HEK293 (cell line): ENCODE measurements at regions not wholly inside any gene's neighbourhood (a gene's known extent, or its start where the extent isn't known, plus 50 kb on each side); places are given as distances from the start of the nearest gene placed in this dataset.

Experiments
- CTCF ChIA-PET: fragments of 350-600 bp; formaldehyde crosslinking; extraction: SDS; loops from one replicate; lab custom pipeline; 2021; ENCODE audit warnings: antibody characterized with exemption; lab: Yijun Ruan, JAX
- POLR2A ChIA-PET: fragments of 300-600 bp; formaldehyde crosslinking; extraction: SDS; loops from one replicate; lab custom pipeline; 2020; ENCODE audit warnings: antibody characterized with exemption, inconsistent platforms; lab: Yijun Ruan, JAX
- H3K27ac ChIP-seq: fragments of 200-500 bp; sonication (Bioruptor generic); 2 replicates; pipeline ENCODE4 v1.5.1; 2014; ENCODE audit warnings: low read depth, low read length, control low read depth, inconsistent platforms; ENCODE audit errors: extremely low read depth
- H3K36me3 ChIP-seq, 2 experiments: fragments of 200-500 bp in 1 of 2; sonication (Bioruptor generic) in 1 of 2; 1 replicate in 1 of 2; 2 replicates in 1 of 2; pipeline ENCODE4 v1.5.1; 2014 to 2017; ENCODE audit warnings: inconsistent platforms in 2 of 2, low read length in 2 of 2; ENCODE audit not compliant: control insufficient read depth in 2 of 2, insufficient read depth in 1 of 2
- H3K4me1 ChIP-seq: fragments of 200-500 bp; sonication (Bioruptor generic); 2 replicates; pipeline ENCODE4 v1.5.1; 2014; ENCODE audit warnings: mild to moderate bottlenecking, low read length, inconsistent platforms; ENCODE audit not compliant: control insufficient read depth, insufficient read depth
- H3K4me3 ChIP-seq: 2 replicates; pipeline ENCODE4 v1.5.1; 2011; ENCODE audit warnings: low read depth, mild to moderate bottlenecking, control low read depth, low read length, moderate library complexity
- H3K9me3 ChIP-seq: fragments of 200-500 bp; sonication (Bioruptor generic); 2 replicates; pipeline ENCODE4 v1.5.1; 2014; ENCODE audit warnings: low read depth, low read length, inconsistent platforms; ENCODE audit not compliant: control insufficient read depth, insufficient read depth
- HOXA7 ChIP-seq: sonication (generic); formaldehyde crosslinking; IDR thresholded peaks from 2 replicates; pipeline ENCODE4 v1.8.1; 2022; ENCODE audit warnings: missing genetic modification reagents, borderline replicate concordance
- HOXD13 ChIP-seq: sonication (generic); formaldehyde crosslinking; IDR thresholded peaks from 2 replicates; pipeline ENCODE4 v1.8.0; 2022; ENCODE audit warnings: missing genetic modification reagents, borderline replicate concordance
- KLF9 ChIP-seq: fragments of 450-650 bp; formaldehyde crosslinking; IDR thresholded peaks from 2 replicates; pipeline ENCODE4 v1.5.1; 2016; ENCODE audit warnings: missing biosample characterization, missing genetic modification characterization, low read depth
- RBAK ChIP-seq: fragments of 450-650 bp; formaldehyde crosslinking; IDR thresholded peaks from 2 replicates; pipeline ENCODE4 v1.5.1; 2016; ENCODE audit warnings: missing biosample characterization, missing genetic modification characterization
- SCRT2 ChIP-seq: fragments of 450-650 bp; formaldehyde crosslinking; IDR thresholded peaks from 2 replicates; pipeline ENCODE4 v1.5.1; 2016; ENCODE audit warnings: missing biosample characterization, missing genetic modification characterization
- ZFP3 ChIP-seq: fragments of 450-650 bp; formaldehyde crosslinking; IDR thresholded peaks from 2 replicates; pipeline ENCODE4 v1.5.1; 2016; ENCODE audit warnings: low read depth, missing biosample characterization, missing genetic modification characterization
- ZNF133 ChIP-seq: fragments of 450-650 bp; formaldehyde crosslinking; IDR thresholded peaks from 2 replicates; pipeline ENCODE4 v1.5.1; 2016; ENCODE audit warnings: missing biosample characterization, missing genetic modification characterization
- ZNF23 ChIP-seq: fragments of 450-650 bp; formaldehyde crosslinking; IDR thresholded peaks from 2 replicates; pipeline ENCODE4 v1.5.1; 2016; ENCODE audit warnings: missing biosample characterization, missing genetic modification characterization, borderline replicate concordance
- ZNF248 ChIP-seq: fragments of 450-650 bp; formaldehyde crosslinking; IDR thresholded peaks from 2 replicates; pipeline ENCODE4 v1.5.1; 2017; ENCODE audit warnings: missing biosample characterization, missing genetic modification characterization
- ZNF311 ChIP-seq: fragments of 450-650 bp; formaldehyde crosslinking; IDR thresholded peaks from 2 replicates; pipeline ENCODE4 v1.5.1; 2017; ENCODE audit warnings: missing biosample characterization, missing genetic modification characterization, borderline replicate concordance
- ZNF37A ChIP-seq: fragments of 450-650 bp; IDR thresholded peaks from 2 replicates; pipeline ENCODE4 v1.5.1; 2018; ENCODE audit warnings: missing biosample characterization, missing genetic modification characterization
- ZNF501 ChIP-seq: fragments of 450-650 bp; formaldehyde crosslinking; IDR thresholded peaks from 2 replicates; pipeline ENCODE4 v1.5.1; 2016; ENCODE audit warnings: missing biosample characterization, missing genetic modification characterization
- ZNF510 ChIP-seq: fragments of 450-650 bp; formaldehyde crosslinking; IDR thresholded peaks from 2 replicates; pipeline ENCODE4 v1.5.1; 2018; ENCODE audit warnings: mild to moderate bottlenecking, missing genetic modification characterization, missing biosample characterization; ENCODE audit not compliant: insufficient replicate concordance
- ZNF521 ChIP-seq: fragments of 450-650 bp; formaldehyde crosslinking; IDR thresholded peaks from 2 replicates; pipeline ENCODE4 v1.5.1; 2017; ENCODE audit warnings: missing biosample characterization, mild to moderate bottlenecking, missing genetic modification characterization
- ZNF596 ChIP-seq: fragments of 450-650 bp; IDR thresholded peaks from 2 replicates; pipeline ENCODE4 v1.5.0; 2018; ENCODE audit warnings: missing biosample characterization, mild to moderate bottlenecking, missing genetic modification characterization, moderate library complexity
- ZNF610 ChIP-seq: fragments of 450-650 bp; formaldehyde crosslinking; IDR thresholded peaks from 2 replicates; pipeline ENCODE4 v1.5.1; 2016; ENCODE audit warnings: missing biosample characterization, missing genetic modification characterization, borderline replicate concordance
- ZNF664 ChIP-seq: fragments of 450-650 bp; formaldehyde crosslinking; IDR thresholded peaks from 2 replicates; pipeline ENCODE4 v1.5.1; 2016; ENCODE audit warnings: missing biosample characterization, missing genetic modification characterization
- ZNF701 ChIP-seq: fragments of 450-650 bp; formaldehyde crosslinking; IDR thresholded peaks from 2 replicates; pipeline ENCODE4 v1.5.1; 2016; ENCODE audit warnings: missing biosample characterization, missing genetic modification characterization
- ZNF747 ChIP-seq: fragments of 450-650 bp; formaldehyde crosslinking; IDR thresholded peaks from 2 replicates; pipeline ENCODE4 v1.5.1; 2016; ENCODE audit warnings: missing biosample characterization, missing genetic modification characterization
- ZNF776 ChIP-seq: fragments of 450-650 bp; formaldehyde crosslinking; IDR thresholded peaks from 2 replicates; pipeline ENCODE4 v1.5.0; 2017; ENCODE audit warnings: missing biosample characterization, missing genetic modification characterization, borderline replicate concordance
- ZNF837 ChIP-seq: fragments of 450-650 bp; formaldehyde crosslinking; IDR thresholded peaks from 2 replicates; pipeline ENCODE4 v1.5.1; 2016; ENCODE audit warnings: missing biosample characterization, missing genetic modification characterization
- TF ChIP-seq, protein P1 (sequence below): fragments of 450-650 bp; formaldehyde crosslinking; IDR thresholded peaks from 2 replicates; pipeline ENCODE4; 2016; ENCODE audit warnings: missing biosample characterization, missing genetic modification characterization
- TF ChIP-seq, protein P2 (sequence below): fragments of 450-650 bp; formaldehyde crosslinking; IDR thresholded peaks from 2 replicates; pipeline ENCODE4 v1.5.1; 2016; ENCODE audit warnings: missing biosample characterization, missing genetic modification characterization
- TF ChIP-seq, protein P3 (sequence below): fragments of 450-650 bp; formaldehyde crosslinking; IDR thresholded peaks from 2 replicates; pipeline ENCODE4 v1.5.1; 2016; ENCODE audit warnings: missing biosample characterization, missing genetic modification characterization
- TF ChIP-seq, protein P4 (sequence below): fragments of 450-650 bp; formaldehyde crosslinking; IDR thresholded peaks from 2 replicates; pipeline ENCODE4 v1.5.1; 2017; ENCODE audit warnings: missing biosample characterization, mild to moderate bottlenecking, missing genetic modification characterization, moderate library complexity

DNA sequence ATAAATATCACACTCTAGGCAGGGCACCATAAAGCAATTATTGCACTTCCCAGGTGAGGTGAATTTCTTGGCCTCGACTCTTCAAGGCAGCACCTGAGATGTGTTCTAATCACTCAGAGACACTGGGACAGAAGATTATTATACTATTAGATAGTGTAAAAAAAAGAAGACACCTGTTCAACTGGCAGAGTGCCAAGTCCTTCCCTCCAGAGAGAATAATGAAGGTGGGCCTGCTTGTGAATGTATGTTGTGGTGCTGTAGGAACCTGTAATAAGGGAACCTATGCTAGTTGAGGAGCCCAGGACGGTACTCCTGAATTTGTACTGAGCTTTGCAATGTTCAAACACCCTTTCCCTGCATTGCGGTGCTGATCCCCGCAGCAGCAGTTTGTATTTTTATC, 107.5 kb downstream of the NXPE2 start:
- Histone ChIP-seq H3K4me3 (no peak overlapping the region), H3K27ac (no peak overlapping the region), H3K4me1 (no peaks in the 10 kb centered on the region), H3K36me3 (no peaks in the 10 kb centered on the region), H3K9me3 (no peaks in the 10 kb centered on the region)
- TF ChIP-seq SCRT2 (tag by site-specific recombination) (no peak), ZNF664 (tag by site-specific recombination) (no peak), ZNF23 (tag by site-specific recombination) (no peak), ZNF521 (tag by site-specific recombination) (no peak), ZNF311 (tag by site-specific recombination) (no peak), ZNF510 (no peak), ZNF133 (tag by site-specific recombination) (no peak), HOXD13 (CRISPR knock-in tag) (no peak), ZNF747 (tag by site-specific recombination) (no peak)
- TF ChIP-seq, protein P1, sequence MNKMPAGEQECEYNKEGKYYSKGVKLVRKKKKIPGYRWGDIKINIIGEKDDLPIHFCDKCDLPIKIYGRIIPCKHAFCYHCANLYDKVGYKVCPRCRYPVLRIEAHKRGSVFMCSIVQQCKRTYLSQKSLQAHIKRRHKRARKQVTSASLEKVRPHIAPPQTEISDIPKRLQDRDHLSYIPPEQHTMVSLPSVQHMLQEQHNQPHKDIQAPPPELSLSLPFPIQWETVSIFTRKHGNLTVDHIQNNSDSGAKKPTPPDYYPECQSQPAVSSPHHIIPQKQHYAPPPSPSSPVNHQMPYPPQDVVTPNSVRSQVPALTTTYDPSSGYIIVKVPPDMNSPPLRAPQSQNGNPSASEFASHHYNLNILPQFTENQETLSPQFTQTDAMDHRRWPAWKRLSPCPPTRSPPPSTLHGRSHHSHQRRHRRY (tag by site-specific recombination): no peak
- ChIA-PET POLR2A (no interaction called here), CTCF (no interaction called here)

DNA sequence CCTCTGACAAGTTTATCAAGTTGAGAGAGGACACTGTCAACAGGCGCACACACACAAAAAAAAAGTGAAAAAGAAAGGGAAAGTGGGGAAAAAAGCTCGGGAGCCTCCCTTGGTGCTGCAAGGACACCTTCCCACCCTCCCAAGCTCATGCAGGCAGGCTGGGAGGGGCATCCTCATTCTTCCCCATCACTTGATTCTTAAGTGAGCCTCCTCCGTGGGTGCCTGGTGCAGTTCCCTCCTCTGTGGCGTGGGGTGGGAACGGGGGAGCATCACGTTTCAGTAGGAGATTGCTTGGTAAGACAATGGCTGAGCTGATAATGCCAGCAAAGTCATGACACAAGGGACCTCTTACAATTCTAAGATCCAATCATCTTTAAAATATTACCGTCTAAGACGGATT, 108.8 kb downstream of the NXPE2 start:
- no peaks in the 10 kb centered on the region for H3K36me3 ChIP-seq
- no peak overlapping the region for H3K4me3 ChIP-seq
- H3K9me3 ChIP-seq: no peaks in the 10 kb centered on the region
- POLR2A ChIA-PET: no interaction called here
- H3K27ac ChIP-seq: no peak overlapping the region
- CTCF ChIA-PET: no interaction called here
- TF ChIP-seq ZNF701 (tag by site-specific recombination): no peak
- no peak for TF ChIP-seq ZNF248 (tag by site-specific recombination)
- no peak for TF ChIP-seq ZNF501 (tag by site-specific recombination)
- no peak for TF ChIP-seq ZNF837
- no peak for TF ChIP-seq ZNF776 (tag by site-specific recombination)
- no peak for TF ChIP-seq ZNF37A (tag by site-specific recombination)
- no peak for TF ChIP-seq ZNF610 (tag by site-specific recombination)
- TF ChIP-seq HOXA7 (CRISPR knock-in tag): no peak
- TF ChIP-seq ZNF311 (tag by site-specific recombination): no peak
- no peak for TF ChIP-seq ZNF596
- TF ChIP-seq KLF9 (tag by site-specific recombination): no peak
- TF ChIP-seq ZFP3 (tag by site-specific recombination): no peak
- no peak for TF ChIP-seq RBAK (tag by site-specific recombination)
- TF ChIP-seq, protein P2, sequence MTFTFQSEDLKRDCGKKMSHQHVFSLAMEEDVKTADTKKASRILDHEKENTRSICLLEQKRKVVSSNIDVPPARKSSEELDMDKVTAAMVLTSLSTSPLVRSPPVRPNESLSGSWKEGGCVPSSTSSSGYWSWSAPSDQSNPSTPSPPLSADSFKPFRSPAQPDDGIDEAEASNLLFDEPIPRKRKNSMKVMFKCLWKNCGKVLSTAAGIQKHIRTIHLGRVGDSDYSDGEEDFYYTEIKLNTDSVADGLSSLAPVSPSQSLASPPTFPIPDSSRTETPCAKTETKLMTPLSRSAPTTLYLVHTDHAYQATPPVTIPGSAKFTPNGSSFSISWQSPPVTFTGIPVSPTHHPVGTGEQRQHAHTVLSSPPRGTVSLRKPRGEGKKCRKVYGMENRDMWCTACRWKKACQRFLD: no peak
- TF ChIP-seq, protein P3, sequence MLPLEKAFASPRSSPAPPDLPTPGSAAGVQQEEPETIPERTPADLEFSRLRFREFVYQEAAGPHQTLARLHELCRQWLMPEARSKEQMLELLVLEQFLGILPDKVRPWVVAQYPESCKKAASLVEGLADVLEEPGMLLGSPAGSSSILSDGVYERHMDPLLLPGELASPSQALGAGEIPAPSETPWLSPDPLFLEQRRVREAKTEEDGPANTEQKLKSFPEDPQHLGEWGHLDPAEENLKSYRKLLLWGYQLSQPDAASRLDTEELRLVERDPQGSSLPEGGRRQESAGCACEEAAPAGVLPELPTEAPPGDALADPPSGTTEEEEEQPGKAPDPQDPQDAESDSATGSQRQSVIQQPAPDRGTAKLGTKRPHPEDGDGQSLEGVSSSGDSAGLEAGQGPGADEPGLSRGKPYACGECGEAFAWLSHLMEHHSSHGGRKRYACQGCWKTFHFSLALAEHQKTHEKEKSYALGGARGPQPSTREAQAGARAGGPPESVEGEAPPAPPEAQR (tag by site-specific recombination): no peak
- TF ChIP-seq, protein P4, sequence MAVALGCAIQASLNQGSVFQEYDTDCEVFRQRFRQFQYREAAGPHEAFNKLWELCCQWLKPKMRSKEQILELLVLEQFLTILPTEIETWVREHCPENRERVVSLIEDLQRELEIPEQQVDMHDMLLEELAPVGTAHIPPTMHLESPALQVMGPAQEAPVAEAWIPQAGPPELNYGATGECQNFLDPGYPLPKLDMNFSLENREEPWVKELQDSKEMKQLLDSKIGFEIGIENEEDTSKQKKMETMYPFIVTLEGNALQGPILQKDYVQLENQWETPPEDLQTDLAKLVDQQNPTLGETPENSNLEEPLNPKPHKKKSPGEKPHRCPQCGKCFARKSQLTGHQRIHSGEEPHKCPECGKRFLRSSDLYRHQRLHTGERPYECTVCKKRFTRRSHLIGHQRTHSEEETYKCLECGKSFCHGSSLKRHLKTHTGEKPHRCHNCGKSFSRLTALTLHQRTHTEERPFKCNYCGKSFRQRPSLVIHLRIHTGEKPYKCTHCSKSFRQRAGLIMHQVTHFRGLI (tag by site-specific recombination): no peak
- H3K4me1 ChIP-seq: no peaks in the 10 kb centered on the region
